Skin of body (tissue), 1 donor: ENCODE measurements at regions not wholly inside any gene's neighbourhood (a gene's known extent, or its start where the extent isn't known, plus 50 kb on each side); places are given as distances from the start of the nearest gene placed in this dataset.
"Not testable (repeated sequence)": the region's sequence is repeated elsewhere in the genome, so short reads cannot be mapped to it uniquely, and the experiment has no call there.

ENCODE experiments used
- DNase-seq: peaks from one replicate; lab custom pipeline; 2025; lab: John Stamatoyannopoulos, UW

DNA sequence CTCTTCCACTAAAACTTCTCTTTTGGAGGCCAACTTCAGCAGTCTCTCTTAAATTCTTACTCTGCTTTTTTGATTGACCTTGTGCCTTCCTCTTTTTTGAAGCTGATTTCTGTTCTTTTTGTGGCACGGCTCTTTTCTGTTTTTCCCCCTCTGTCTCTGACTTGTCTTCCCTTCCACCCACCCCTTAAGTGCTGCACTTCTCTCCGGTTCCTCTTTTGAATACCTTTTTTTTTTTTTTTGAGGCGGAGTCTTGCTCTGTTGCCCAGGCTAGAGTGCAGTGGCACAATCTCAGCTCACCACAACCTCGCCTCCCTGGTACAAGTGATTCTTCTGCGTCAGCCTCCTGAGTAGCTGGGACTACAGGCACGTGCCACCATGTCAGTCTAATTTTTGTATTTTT lies 211.9 kb downstream of the BLID start:
- no peak for DNase-seq

DNA sequence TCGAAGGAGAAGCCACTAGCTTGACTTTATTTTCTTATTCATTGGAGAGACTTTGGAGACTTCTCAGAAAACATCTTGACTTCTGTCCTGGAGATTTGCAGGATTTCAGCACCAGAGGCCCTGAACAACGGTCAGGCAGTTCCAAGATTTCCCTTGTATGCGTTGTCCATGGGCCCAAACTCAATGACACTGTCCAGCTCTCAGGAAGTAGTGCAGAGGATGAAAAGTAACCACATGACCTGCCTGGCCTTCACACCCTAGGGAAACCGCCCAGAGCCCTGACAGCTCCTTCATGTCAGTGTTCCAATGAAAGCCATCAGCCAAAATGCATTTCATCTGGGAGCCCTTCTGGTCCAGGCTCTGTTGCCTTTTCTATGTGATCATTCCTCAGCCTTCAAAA lies 214.1 kb downstream of the BLID start:
- DNase-seq, result no peak

DNA sequence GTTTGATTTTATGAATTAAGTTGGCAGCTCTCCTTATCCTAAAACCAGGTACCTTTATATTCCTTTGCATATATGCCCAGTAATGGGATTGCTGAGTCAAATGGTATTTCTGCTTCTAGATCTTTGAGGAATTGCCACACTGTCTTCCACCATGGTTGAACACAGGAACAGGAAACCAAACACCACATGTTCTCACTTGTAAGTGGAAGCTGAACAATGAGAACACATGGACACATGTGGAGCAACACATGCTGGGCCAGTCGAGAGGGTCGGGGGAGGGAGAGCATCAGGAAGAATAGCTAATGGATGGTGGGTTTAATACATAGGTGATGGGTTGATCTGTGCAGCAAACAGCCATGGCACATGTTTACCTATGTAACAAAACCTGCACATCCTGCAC lies 214.6 kb downstream of the BLID start:
- DNase-seq, result not testable (repeated sequence)

DNA sequence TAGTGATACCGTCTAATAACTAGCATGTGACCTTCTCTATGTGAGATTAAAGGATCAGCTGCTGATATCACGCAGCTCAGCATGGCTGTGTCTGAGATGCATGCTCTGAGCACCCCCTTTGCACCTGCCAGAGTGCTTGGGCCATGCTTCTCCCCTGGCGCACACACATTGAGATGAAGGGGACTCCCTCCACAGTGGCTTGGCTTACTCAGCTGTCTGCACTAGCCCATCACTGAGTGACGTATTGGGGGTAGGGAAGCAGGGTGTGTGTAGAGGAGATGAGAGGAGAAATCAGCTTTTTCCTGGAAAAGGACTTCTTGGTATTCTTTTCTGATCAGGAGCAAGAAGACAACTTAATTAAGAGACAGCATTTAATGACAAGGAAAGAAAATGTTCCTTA lies 216.5 kb downstream of the BLID start:
- no peak for DNase-seq

DNA sequence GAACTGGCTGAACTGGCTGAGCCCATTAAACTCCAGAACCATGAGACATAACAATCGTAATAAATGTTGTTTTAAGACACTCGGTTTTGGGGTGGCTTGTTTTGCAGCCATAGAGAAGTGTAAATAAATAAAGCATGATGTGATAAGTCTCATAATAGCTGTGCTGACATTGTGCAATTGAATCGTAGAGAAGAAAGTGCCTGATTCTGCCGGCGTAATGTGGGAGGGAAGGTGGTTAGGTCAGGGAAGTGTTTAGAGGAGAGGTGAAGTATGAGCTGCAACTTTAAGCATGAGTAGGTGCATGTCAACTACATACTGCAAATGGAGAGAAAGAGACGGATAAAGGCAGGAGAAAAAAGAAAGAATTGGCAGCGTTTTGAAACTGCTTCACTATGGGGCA lies 217.1 kb downstream of the BLID start:
- DNase-seq, result no peak

DNA sequence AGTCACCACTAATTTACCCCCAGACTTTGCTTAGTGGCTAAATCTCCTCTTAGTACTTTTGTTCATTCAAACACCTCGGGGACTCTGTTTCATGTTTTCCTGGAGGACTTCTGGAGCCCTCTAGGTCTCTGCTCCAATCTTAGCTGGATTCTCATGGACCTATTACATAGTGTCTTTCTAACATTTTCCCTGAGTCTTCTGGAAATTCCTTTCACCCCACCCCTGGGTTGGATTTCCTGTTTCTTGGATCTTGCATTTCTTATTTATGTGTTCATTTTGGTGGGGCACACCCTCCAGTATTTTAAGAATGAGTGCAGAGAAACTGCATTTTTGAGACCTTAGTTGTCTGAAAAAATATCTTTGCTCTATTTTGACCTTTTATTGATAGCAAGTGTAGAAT lies 220.1 kb downstream of the BLID start:
- peak; percentile 19 for DNase-seq

DNA sequence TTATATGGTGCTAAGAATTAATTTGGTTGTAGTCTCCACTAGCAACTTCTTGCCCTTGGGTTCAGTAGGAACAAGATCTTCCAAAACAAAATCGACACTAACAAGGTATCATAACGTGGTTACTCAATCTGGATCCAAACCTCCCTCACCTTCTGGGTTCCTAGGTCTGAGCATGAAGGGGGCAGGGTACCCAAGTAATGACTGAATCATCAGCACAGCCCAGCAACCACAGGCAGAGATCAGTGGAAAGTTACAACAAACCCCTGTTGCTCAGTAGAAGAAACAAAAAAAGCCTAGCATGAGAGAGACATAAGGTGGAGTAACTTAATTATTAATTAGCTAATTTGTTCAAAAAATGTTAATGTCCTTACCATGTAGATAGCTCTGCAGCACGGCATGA lies 221.4 kb downstream of the BLID start:
- no peak for DNase-seq

DNA sequence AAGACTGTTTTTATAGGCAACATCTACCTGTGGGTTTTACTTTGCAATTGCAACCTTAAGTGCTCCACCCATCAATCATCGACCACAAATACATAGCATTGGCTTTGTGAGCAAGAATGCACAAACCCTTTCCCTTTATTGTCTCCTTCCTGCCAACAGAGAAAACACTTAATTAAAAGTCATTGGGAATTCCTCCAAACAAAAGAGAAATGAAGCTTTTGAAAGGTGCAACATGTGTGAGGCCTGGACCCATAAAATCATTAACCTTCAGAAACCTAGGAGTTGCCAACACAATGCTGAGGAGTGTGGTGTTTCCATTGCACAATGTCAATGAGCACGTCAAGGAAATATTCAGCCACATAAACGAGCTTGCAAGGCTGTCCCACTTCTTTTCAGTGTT lies 223.2 kb downstream of the BLID start:
- no peak for DNase-seq

DNA sequence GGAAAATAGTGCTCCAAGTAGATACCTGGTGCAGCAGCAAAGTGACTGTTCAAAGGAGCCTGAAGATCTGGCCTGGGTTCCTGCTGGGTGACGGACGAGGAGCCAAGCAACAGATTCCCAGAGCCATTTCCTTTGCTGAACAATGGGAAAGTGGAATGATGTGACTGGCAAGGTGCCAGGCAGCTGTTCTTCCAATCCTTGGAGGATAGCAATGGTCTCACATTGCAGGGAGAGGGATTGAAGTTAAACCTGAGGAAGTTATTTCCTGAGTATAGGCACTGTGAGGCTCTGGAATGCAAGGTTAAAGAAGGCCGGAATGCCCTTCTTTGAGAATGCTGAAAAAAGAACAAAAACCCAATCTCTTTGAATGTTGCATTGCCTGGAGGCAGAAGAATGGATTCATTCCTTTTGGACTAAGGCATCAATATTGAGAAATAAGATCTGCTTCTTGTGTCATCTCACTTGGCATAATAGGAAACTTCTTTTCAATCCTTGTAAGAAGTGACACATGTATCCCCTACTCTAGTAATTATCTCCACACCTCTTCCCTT lies 223.8 kb downstream of the BLID start:
- no peak for DNase-seq

DNA sequence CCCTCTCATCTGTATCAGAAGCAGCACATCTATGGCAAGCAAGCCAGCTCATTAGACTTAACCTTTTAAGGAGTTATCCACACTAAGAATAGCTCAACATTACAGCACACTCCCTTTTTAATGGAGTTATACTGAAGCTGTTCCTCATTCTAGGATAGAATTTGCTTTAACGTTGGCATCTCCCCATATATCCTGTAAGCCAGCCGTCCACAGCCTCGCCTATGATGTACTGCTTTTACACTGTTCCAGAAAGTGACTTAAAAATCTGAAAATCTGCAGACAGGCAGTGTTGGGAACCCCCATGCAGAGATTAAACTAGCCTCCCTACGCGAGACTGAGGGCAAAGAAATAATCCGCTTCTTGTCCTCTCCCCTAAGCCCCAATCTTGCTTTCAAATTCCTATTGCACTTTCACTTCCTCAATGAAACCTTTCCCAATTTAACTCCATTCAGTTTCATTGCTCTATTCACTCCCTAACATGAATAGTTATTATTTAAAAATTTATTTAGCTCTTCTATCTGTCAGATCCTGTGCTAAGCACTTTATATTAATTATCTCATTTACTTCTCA lies 225.0 kb downstream of the BLID start:
- DNase-seq, result no peak

DNA sequence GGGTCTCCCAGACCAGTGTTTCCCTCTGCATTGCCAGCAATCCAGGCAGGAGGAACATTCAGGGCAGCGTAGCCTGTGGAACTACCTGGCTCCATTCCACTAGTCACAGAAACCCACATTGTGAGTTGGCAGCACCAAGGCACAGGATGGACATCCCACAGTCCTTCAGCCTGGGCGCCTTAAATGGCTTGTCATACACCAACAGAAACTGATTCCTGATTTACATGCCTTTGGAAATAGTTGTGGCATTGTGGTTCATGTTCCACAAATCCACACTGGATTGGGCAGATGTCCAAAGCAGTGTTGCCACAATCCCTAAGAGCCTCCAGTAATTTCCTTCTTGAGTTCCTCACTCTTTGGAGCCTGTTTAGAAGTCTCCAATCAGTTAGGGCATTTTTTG lies 225.6 kb downstream of the BLID start:
- no peak for DNase-seq

DNA sequence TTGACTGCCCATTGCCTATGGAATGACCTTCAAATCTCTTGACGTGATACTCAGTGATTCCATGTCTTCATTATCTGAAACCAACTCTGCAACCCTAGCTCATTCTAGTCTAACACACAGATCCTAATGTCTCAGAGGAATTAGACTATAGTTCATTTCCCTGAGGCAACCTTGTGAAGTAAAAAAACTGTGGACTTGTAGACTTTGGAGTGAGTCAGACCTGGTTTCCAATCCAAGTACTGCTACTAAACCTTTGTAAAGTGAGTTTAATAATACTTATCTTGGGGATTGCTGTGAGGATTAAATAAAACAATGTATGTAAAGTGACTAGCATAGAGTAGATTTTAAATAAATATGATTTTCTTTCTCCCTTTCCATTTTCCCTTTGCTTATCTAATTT lies 226.1 kb downstream of the BLID start:
- no peak for DNase-seq

DNA sequence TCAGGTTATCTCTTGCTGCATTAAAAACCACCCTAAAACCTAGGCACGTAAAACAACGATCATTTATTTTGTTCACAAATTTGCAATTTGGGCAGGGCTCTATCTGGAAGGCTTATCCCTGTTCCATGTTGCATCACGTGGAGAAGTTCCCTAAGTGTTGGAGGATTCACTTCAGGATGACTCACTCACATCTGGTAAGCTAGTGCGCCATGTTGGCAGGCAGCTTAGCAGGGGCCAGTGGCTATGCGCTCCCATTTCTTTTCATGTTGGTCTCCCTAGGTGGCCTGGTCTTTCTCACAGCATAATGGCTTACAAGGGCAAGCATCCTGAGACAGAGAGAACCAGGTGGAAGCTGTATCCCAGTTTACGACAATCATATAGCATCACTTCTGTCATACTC lies 226.8 kb downstream of the BLID start:
- no peak for DNase-seq

DNA sequence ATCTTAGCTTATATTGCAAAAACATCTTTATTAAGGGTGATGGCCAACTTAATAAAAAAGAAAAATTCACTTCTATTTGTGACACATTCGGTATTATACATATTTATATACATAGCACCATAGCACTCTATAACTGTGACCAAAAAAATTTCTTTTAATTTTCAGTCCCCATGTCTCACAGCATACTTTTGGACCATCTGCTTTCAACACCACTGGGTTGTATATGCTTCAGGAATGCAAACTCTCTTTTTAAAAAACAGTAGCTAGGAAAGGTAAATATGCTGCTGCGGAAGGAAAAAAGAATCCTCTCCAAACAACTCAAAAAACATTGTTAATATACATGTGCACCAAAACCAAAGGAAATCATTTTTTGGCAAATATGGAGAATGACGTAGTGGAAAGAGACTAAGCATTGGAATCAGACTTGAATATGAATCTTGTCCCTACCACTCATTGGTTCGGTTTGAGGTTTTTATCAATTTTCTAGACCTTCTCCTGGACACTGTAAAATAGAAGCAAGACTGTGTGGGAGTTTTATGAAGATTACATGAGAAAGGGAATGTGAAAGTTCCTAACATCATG lies 227.9 kb downstream of the BLID start:
- no peak for DNase-seq

DNA sequence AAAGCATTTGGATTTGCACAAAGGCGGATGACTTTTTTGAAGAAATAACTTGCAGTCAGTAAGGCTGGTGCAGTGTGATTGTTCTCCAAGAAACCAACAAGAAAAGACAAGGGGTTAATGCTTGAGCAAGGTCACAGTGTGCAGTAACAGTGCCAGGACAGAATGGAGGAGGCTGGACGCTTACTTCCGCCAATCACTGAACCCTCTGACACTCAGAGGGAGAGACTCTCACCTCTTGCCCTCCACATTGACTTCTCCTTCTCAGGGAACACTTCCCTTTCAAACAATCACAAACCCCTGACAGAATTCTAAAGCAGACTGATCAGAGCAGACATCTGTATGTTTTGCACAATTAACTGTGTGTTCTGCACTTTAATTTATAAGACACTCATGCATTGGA lies 228.4 kb downstream of the BLID start:
- no peak for DNase-seq

DNA sequence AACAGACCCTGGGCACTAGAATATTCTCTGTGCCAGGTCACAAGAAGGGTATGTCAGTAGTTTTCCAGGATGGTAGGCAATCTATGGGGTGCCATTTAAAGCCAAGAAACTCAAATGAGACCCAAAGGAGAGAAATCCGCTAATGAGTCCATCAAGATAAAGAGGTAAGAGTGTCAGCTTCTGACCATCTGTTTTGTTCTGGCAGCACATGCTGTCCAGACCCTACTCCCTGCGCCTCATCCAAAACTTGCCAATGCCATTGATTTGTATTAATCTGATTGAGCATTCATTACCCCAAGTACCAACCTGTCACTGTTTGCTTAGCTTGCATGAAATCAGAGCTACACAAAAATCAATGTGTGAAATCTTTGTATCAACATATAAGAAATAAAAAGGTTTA lies 229.0 kb downstream of the BLID start:
- DNase-seq, result no peak

DNA sequence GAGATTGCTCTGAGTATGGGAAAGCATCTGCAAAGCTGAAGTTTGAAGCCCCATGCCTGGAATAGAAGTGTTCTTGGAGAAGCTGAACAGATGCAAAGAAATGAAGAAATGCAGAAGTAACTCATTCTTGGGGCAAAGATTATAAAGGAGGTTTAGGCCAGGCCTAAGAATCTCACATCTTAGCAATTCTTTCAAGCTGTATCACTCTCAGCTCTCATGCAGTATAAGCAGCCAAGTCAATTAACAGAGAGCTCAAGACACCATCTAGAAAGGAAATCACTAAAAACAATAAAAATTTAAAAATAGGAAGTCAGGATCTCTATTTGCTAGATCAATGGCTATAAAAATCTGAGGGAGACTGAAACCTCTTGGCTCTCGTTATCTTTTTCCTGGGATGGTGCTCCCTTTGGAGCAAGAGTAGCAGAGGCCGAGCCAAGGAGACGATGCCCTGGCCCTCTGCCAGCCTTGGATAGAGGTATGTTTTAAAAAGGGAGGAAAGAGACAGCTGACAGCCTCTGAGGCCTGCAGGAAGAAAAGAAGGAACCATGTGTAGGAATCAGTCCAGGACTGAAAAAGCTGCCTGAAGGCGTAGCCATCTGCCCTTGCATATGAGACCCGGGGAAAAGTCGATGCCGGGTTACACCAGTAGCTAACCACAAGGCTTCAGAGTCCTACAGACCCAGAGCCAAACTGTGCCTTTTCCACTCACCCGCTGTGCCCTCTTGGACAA lies 229.8 kb downstream of the BLID start:
- no peak for DNase-seq

DNA sequence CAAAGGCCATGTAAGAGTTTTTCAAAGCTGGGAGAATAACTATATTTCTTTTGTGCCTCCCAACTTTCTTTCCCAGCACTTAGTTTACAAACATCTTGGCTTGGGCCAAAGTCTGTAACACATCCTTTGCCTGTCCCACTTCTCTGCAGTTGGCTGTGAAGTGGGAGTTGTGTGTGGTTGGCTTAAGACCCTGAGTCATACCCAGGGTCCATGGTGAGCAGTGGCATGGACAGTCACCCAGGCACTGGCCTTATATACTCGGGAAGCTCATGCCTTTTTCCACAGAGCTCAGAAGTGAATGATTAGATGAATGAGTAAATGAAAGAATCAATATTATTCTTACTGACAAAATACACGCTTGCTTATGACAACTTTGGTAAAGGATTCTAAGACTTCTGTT lies 231.4 kb downstream of the BLID start:
- DNase-seq, result no peak

DNA sequence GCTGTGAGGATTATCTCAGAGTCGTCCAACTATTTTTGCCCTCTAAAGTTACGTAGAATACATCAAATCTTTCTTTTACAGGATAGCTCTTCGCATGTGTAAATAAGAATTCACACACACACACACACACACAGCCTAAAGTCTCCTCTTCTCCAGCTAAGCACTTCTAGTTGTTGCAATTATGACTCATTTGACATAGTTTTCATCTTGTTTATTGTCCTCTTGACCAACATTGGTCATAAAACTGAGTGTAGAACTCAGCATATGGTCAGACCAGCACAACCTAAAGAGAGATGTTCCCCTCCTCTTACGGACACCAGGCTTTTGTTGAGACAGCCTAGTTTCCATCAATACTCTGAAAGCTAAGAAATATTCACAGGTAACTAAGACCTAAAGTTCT lies 234.2 kb downstream of the BLID start:
- DNase-seq, result no peak

DNA sequence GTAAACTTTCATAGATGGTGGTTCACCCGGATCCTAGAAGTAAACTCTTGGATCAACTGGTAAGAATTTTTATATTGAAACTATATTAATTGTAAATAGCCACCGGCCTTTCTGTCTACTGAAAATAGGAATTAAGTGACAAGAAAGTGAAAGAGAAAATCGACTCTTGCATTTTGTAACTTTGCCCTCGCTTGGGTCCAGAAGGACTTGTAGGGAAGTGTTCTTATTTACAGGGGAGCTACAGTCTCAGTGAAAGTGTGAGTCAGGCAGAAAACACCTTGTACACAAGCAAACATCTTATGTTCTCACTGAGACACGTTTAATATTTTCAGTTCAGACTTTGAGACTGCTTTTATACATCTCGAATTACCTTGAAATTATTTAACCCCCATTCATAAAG lies 238.9 kb downstream of the BLID start:
- DNase-seq, result no peak

DNA sequence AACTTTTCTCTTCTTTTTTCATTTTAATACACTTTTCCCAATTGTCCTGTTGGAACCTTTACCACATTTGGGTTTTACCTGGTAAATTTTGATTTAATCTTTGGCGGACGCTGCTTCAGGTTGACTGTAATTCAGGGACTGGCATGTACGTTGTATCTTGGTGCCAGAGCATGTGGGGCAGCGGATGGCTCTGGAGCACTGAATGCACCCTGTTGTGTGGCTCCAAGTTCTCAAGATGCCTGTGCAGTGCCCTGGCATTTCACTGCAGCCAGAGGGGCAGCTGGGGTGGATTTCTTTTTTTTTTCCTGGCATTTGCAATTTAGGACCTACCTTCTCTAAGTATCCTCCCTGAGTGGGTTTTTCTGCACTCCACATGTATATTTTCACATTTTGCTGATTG lies 242.2 kb downstream of the BLID start:
- DNase-seq, result no peak

DNA sequence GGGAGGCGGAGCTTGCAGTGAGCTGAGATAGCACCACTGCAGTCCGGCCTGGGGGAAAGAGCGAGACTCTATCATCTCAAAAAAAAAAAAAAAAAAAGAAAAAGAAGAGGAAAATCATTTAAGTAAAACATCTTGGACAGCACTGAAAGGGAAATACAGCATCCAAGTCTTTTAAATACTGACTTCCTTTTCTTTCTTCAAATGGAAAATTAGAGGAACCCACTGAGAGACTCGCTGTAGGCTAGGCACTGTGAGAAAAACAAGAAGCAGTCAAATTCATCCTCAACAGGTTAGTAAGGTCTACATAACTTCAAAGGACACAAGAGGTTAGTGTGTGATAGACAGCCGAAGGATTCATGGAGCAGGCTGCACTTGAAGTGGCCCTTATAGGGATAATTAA lies 243.7 kb downstream of the BLID start:
- no peak for DNase-seq
